DOHH2 (cell line): ENCODE measurements at regions not wholly inside any gene's neighbourhood (a gene's known extent, or its start where the extent isn't known, plus 50 kb on each side); places are given as distances from the start of the nearest gene placed in this dataset.

Experiments used
- CTCF ChIP-seq: fragments of 200-600 bp; sonication (generic); IDR thresholded peaks from one replicate; pipeline ENCODE4 v1.5.1; 2014; ENCODE audit warnings: antibody characterized with exemption, mild to moderate bottlenecking, low read depth, low read length; ENCODE audit not compliant: poor library complexity, severe bottlenecking
- EZH2phosphoT487 ChIP-seq: fragments of 200-600 bp; sonication (generic); IDR thresholded peaks from 2 replicates; pipeline ENCODE4 v1.6.1; 2017; ENCODE audit warnings: borderline replicate concordance, mild to moderate bottlenecking, antibody characterized with exemption, low read length, moderate library complexity, mixed read lengths

GRCh38 chr2:16320716-16321115, 344.9 kb downstream of the CYRIA start:
- TF ChIP-seq CTCF (no peak), EZH2phosphoT487 (no peak)
